Stimulated activated CD8-positive, alpha-beta memory T cell treated with anti-CD3 and anti-CD28 coated beads, Interleukin-2, amount 100 ng/mL, for 48 hours (primary cell): ENCODE measurements at regions not wholly inside any gene's neighbourhood (a gene's known extent, or its start where the extent isn't known, plus 50 kb on each side); places are given as distances from the start of the nearest gene placed in this dataset.
"Not testable (repeated sequence)": the region's sequence is repeated elsewhere in the genome, so short reads cannot be mapped to it uniquely, and the experiment has no call there.

Experiments used
- DNase-seq, 2 donors: peaks; one replicate each; pipeline ENCODE4 v3.0.0-alpha.2; 2020; ENCODE audit warnings: low read depth in 2 of 2

- no peak for DNase-seq
Observed at GRCh38 chr5:126274076-126274762, 149.0 kb upstream of the GRAMD2B start.

DNA sequence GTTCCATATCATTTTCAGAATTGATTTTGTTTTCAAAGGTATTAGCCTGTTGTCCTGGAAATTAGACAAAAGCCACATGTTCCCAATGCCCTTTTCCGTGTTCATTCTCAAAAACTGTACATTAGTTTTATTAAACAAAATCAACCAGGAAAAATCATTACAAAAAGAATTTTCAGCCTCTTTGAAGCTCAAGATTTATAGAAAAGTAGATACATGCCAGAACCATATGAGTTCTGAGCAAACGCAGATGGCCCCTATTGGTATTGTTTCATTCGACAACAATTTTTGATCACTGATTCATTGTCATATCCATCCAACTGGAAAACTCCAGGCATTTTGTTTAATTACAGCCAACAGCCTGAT, 148.5 kb upstream of the GRAMD2B start:
- DNase-seq, result no peak

- no peak for DNase-seq
Observed at GRCh38 chr5:126277762-126278161, 145.4 kb upstream of the GRAMD2B start.

GRCh38 chr5:126280343-126280742, 142.9 kb upstream of the GRAMD2B start:
- DNase-seq, result no peak

- no peak for DNase-seq
Observed at GRCh38 chr5:126280846-126281245, 142.4 kb upstream of the GRAMD2B start.

- no peak for DNase-seq
Observed at GRCh38 chr5:126284977-126285696, 138.1 kb upstream of the GRAMD2B start.

- not testable (repeated sequence) for DNase-seq
Observed at GRCh38 chr5:126296121-126296520, 127.1 kb upstream of the GRAMD2B start.

DNA sequence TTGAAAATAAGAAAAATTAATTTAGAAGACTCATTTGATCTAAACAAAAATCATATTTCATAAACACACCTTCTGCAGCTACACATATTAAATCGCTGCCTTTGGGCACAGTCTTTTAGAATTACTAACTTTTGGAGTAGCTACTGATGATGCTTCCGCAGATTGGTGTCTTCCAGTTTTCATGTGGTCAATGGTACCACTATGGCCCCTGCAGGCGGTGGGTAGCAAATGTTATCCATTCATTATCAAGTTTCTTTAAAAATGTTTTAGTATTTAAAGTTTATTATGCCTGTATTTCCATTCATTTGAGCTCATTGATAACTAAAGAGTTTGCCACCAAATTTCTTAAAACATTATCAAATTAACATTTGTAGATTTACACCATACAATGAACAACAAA, 122.9 kb upstream of the GRAMD2B start:
- DNase-seq, result no peak

DNA sequence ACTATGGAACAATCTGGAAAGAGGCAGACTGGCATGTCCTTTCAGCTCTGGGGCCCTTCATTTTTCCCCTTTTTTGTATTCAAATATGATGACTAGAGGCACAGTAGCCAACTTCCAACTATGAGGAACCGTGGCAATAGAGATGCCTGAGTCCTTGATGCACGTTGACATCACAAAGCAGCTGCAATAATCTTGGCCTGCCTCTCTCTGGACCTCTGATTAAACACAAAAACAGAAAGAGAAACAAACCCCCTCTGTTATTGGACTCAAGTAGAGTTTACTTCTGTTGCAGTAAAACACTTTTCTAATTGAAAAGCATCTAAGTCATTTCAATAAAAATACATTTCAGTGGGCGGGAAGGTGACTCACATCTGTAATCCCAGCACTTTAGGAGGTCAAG, 122.2 kb upstream of the GRAMD2B start:
- DNase-seq, result no peak

GRCh38 chr5:126309860-126310259, 113.3 kb upstream of the GRAMD2B start:
- DNase-seq, result no peak

DNA sequence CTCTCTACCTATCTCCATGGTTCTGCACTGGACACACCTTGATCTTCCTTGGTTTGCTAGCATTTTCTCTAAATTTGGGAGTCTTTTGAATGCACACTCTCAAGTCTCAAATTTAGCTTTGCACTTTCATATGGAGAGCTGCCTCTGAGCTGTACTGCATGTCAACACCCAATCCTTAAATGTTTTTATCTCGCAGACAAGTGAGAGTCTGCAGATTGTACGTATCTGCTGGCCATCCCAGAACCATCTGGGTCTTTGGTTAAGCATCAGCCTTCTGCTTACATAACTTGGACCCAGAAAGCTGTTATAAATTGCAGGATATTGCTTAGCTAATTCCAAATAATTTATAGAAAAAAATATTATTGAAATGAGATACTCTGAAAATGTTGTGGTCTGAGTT, 111.4 kb upstream of the GRAMD2B start:
- DNase-seq, result no peak

- DNase-seq, result no peak
Observed at GRCh38 chr5:126315341-126315740, 107.9 kb upstream of the GRAMD2B start.

GRCh38 chr5:126332326-126332725, 90.9 kb upstream of the GRAMD2B start:
- DNase-seq, result no peak

GRCh38 chr5:126334760-126335159, 88.4 kb upstream of the GRAMD2B start:
- DNase-seq, result no peak

DNA sequence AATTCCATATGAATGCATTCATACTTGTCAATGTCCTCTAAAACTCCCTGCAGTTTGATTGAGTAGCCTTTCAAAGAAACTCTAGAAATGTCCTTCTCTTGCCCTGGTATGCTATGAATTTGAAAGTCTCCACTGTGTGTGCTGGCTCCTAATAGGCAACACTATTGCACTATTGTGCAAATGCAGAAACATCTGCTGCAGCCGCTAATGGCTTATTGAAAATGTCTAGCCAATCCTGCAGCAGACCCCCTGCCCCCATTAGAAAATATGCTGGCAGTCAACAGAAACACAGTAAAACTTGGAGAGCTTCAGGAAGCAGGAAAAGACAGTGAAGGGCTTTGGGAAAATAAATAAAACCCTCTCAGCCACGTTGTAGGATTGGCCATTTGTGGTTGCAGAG, 87.3 kb upstream of the GRAMD2B start:
- DNase-seq, result no peak

- DNase-seq, result no peak
Observed at GRCh38 chr5:126338635-126339034, 84.6 kb upstream of the GRAMD2B start.

GRCh38 chr5:126339215-126339805, 83.9 kb upstream of the GRAMD2B start:
- DNase-seq, result no peak

DNA sequence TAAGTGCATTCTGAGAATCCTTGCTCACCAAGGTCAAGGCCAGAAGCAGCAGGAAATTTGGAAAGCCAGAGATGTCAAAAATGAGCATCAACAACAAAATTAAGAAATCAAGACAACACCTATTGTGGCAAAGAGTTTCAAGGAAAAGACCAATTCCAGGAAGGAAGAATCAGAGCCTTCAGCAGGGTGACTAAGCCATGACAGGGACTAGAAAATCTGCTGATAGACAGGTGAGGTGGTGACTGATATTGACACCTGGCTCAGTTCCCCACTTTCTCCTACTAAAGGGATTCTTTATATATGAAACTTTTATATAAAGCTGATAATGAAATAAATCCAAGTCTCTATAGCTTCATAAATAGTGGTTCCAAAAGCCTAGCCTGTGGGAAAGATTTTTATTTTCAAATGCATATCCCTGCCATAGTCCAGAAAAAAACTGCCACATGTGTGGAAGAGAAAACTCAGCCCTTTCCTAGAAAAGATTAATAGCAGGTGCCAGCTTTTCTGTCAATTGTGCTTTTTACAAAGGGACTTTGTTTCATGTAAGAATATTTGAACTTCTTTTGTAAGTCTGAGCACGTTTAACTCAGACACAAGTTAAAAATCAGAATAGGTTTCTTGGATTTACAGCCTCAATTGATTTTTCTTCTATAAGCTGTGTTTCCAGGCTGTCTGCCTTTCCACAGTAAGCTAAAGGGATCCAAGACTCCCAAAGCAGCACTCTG, 81.1 kb upstream of the GRAMD2B start:
- DNase-seq, result no peak

DNA sequence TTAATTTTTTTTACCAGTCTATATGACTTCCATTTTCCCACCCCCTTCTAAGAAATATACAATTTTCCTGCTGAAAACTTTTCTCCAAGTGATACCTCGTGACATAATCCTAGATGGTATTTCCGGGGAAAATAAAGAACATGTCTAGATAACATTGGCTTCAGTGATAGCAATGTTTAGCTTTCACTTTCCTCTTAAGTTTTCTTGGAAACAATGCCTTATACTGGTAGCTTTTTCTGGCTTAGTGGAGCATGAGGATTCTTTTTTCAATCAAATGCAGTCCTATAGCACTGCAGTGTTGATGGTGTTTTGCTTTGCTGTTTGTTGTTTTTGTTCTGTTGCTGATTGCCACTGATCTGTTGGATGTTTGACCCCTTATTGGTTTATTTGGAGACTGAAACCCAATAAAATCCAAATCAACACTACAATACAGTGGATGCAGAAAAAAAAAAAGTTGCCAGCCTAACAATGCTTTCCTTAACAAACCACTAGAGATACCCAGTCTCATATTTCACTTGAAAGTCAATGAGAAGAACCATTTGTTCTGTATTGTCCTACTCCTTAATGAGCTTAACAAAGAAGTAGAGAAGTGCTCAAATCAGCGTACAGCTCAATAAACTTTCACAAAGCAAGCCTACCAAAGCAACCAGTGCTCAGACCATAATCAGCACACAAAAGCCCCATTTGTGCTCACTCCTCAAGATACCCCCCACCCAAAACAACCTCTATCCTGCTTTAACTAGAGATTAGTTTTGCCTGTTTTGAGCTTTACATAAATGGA, 74.2 kb upstream of the GRAMD2B start:
- no peak for DNase-seq

DNA sequence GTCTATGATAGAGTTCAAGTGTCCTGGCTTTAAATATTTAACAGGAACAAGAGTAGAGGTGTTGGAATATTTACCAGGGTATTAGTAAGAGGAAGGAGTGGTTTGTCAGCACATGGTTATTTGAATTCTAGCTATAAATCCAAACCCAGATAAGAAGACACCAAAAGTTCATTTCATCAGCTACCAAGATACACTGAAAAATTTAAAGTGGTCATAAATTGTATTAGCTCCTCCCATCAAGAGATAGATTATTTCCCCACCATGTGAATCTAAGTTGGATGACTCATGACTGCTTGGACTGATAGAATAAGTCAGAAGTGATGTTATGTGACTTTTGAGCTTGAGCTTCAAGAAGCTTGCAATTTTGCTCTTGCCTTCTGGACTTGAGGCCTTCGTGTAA, 72.1 kb upstream of the GRAMD2B start:
- DNase-seq, result no peak

DNA sequence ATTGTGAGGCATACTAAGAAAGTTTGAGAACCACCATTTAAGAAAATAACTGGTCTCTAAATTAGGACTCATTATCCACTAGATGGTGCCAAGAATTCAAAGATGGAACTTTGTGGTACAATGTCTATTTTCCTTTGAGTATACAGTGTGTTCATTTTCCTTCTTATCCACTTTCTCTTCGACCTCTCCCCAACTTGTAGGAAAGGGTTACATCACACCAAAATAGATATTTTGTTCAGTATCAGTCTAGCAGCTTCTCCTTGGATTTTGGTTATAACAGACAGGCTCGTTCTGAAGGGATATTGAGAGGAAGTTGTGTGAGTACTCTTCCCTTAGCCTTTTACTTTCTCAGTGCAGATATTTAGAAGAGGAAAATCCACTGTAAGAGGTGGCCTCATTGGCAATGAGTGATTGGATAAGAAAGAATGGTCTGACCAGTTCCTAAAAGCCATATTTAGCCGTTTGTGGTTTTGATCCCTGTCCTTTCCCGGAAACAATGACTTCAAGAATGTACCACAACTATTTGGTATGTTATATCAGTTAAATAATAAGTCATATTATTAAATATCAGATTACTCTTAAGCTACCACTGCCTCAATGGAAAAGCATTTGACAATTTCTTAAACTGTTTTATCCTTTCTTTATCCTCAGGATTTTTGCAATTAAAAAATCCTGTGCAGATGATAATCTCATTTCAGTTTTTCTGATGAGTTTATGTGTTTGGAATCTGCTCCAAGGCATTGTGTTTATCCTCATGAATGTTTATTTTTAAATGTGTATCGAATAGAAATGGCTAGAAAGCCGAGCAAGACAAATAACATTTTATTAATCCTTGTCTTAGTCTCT, 69.0 kb upstream of the GRAMD2B start:
- DNase-seq, result no peak
